PC-9 (cell line): ENCODE measurements at regions not wholly inside any gene's neighbourhood (a gene's known extent, or its start where the extent isn't known, plus 50 kb on each side); places are given as distances from the start of the nearest gene placed in this dataset.

Source experiments
- BruUV-seq: library from RNA; stranded (reverse); fragments of 400-500 nt; replicated peaks from 2 replicates; lab custom pipeline; 2021; lab: Mats Ljungman, UMichigan
- CTCF ChIA-PET: fragments of 300-600 bp; sonication (Branson Sonifier 250); formaldehyde crosslinking; loops from one replicate; lab custom pipeline; 2022; ENCODE audit warnings: antibody characterized with exemption; lab: Charles Lee
- POLR2A ChIA-PET: fragments of 300-600 bp; sonication (Branson Sonifier 250); formaldehyde crosslinking; loops from one replicate; lab custom pipeline; 2022; ENCODE audit warnings: antibody characterized with exemption; ENCODE audit not compliant: unreplicated experiment; lab: Charles Lee
- DNase-seq, 2 experiments: peaks; one replicate each; pipeline versions ENCODE4 v3.0.0 to v3.0.0-alpha.2; 2015 to 2022; ENCODE audit warnings: mixed read lengths in 1 of 2
- H2AFZ ChIP-seq: fragments of 200-600 bp; sonication (generic); 2 replicates; pipeline ENCODE4 v1.8.1; 2017; ENCODE audit warnings: antibody characterized with exemption
- H3F3A ChIP-seq: fragments of 200-600 bp; sonication (generic); 2 replicates; pipeline ENCODE4 v1.8.1; 2017; ENCODE audit warnings: antibody characterized with exemption, mild to moderate bottlenecking, low read depth; ENCODE audit not compliant: insufficient read depth
- H3K27ac ChIP-seq: fragments of 200-600 bp; sonication (generic); 2 replicates; pipeline ENCODE4 v1.6.1; 2016; ENCODE audit warnings: mixed run types
- H3K27me3 ChIP-seq: fragments of 200-600 bp; sonication (generic); 2 replicates; pipeline ENCODE4 v1.6.1; 2016; ENCODE audit warnings: low read depth, mixed run types; ENCODE audit not compliant: insufficient read depth
- H3K36me3 ChIP-seq: fragments of 200-600 bp; sonication (generic); 2 replicates; pipeline ENCODE4 v1.6.1; 2016; ENCODE audit warnings: low read depth, mixed run types
- H3K4me1 ChIP-seq: fragments of 200-600 bp; sonication (generic); replicated peaks from 2 replicates; pipeline ENCODE4 v1.6.1; 2016; ENCODE audit warnings: mixed run types; ENCODE audit not compliant: insufficient read depth
- H3K4me2 ChIP-seq: fragments of 200-600 bp; sonication (generic); 2 replicates; pipeline ENCODE4 v1.6.1; 2017; ENCODE audit warnings: mixed run types
- H3K4me3 ChIP-seq: fragments of 200-600 bp; sonication (generic); 2 replicates; pipeline ENCODE4 v1.6.1; 2016; ENCODE audit warnings: mixed run types
- H3K79me2 ChIP-seq: fragments of 200-600 bp; sonication (generic); 2 replicates; pipeline ENCODE4 v1.6.1; 2017; ENCODE audit warnings: low read depth, mixed run types
- H3K9me2 ChIP-seq: fragments of 200-600 bp; sonication (generic); 2 replicates; pipeline ENCODE4 v1.8.1; 2017; ENCODE audit warnings: mild to moderate bottlenecking; ENCODE audit not compliant: insufficient read depth
- H3K9me3 ChIP-seq: fragments of 200-600 bp; sonication (generic); 2 replicates; pipeline ENCODE4 v1.8.1; 2016; ENCODE audit warnings: low read depth; ENCODE audit not compliant: insufficient read depth
- H4K20me1 ChIP-seq: fragments of 200-600 bp; sonication (generic); 2 replicates; pipeline ENCODE4 v1.8.1; 2017; ENCODE audit not compliant: insufficient read depth
- CTCF ChIP-seq: fragments of 200-600 bp; sonication (generic); conservative IDR thresholded peaks from 2 replicates; pipeline ENCODE4 v1.6.1; 2017; ENCODE audit warnings: mixed run types, antibody characterized with exemption, mild to moderate bottlenecking, moderate library complexity
- EZH2 ChIP-seq: fragments of 200-600 bp; sonication (generic); IDR thresholded peaks from 2 replicates; pipeline ENCODE4 v1.8.0; 2017; ENCODE audit warnings: antibody characterized with exemption, low read depth
- intact Hi-C: fragments of 100-400 bp; cut with micrococcal nuclease; formaldehyde crosslinking; loops from one replicate; pipeline ENCODE4 v1.10.0; 2022; ENCODE audit not compliant: unreplicated experiment

GRCh38 chr9:96171728-96172127, 130.2 kb downstream of the HSD17B3 start:
- Histone ChIP-seq H3K4me3 (no peak overlapping the region), H3K9me3 (no peaks in the 10 kb centered on the region), H3K36me3 (no peaks in the 10 kb centered on the region), H3F3A (no peaks in the 10 kb centered on the region), H4K20me1 (no peaks in the 10 kb centered on the region), H3K9me2 (no peaks in the 10 kb centered on the region; the same call in 1 of the 2 replicates), H3K27me3 (peaks cover 83% of the 10 kb centered on the region), H3K27ac (no peak overlapping the region), H3K4me1 (no peaks in the 10 kb centered on the region), H3K79me2 (no peaks in the 10 kb centered on the region), H3K4me2 (no peak overlapping the region), H2AFZ (no peak overlapping the region)
- no TSS peak for BruUV-seq
- no peak for TF ChIP-seq CTCF
- no peak for TF ChIP-seq EZH2
- DNase-seq = no peak
- intact Hi-C loops = no loop called here
- POLR2A ChIA-PET = no interaction called here
- CTCF ChIA-PET = no interaction called here

- Histone ChIP-seq H3K4me1 (no peaks in the 10 kb centered on the region), H3K36me3 (no peaks in the 10 kb centered on the region), H2AFZ (no peak overlapping the region), H3F3A (no peaks in the 10 kb centered on the region), H3K27me3 (peaks cover 68% of the 10 kb centered on the region), H3K4me2 (no peak overlapping the region), H4K20me1 (no peaks in the 10 kb centered on the region), H3K9me3 (no peaks in the 10 kb centered on the region), H3K27ac (no peak overlapping the region), H3K4me3 (no peak overlapping the region), H3K9me2 (no peaks in the 10 kb centered on the region; the same call in 1 of the 2 replicates), H3K79me2 (no peaks in the 10 kb centered on the region)
- no peak for DNase-seq
- TF ChIP-seq EZH2 = no peak
- ChIA-PET CTCF (no interaction called here), POLR2A (no interaction called here)
- BruUV-seq = no TSS peak
- intact Hi-C loops = no loop called here
Measured at GRCh38 chr9:96169901-96170300, 132.1 kb downstream of the HSD17B3 start.

- Histone ChIP-seq H3K4me2 (no peak overlapping the region), H3K27me3 (peaks cover 68% of the 10 kb centered on the region), H3K27ac (no peak overlapping the region), H3K4me1 (no peaks in the 10 kb centered on the region), H4K20me1 (no peaks in the 10 kb centered on the region), H3K79me2 (no peaks in the 10 kb centered on the region), H3F3A (no peaks in the 10 kb centered on the region), H3K9me3 (no peaks in the 10 kb centered on the region), H3K36me3 (no peaks in the 10 kb centered on the region), H2AFZ (no peak overlapping the region), H3K4me3 (no peak overlapping the region), H3K9me2 (no peaks in the 10 kb centered on the region; the same call in 1 of the 2 replicates)
- BruUV-seq = no TSS peak
- CTCF ChIA-PET = no interaction called here
- DNase-seq = peak in 1 of 2 experiments; percentile 27
- no peak for TF ChIP-seq CTCF
- no peak for TF ChIP-seq EZH2
- intact Hi-C loops = no loop called here
- POLR2A ChIA-PET = no interaction called here
Measured at GRCh38 chr9:96169484-96169883, 132.5 kb downstream of the HSD17B3 start.

GRCh38 chr9:96168882-96169281, 133.1 kb downstream of the HSD17B3 start:
- Histone ChIP-seq H3K4me3 (no peak overlapping the region), H3F3A (no peaks in the 10 kb centered on the region), H3K4me1 (no peaks in the 10 kb centered on the region), H3K36me3 (no peaks in the 10 kb centered on the region), H3K79me2 (no peaks in the 10 kb centered on the region), H3K27me3 (peaks cover 69% of the 10 kb centered on the region), H2AFZ (no peak overlapping the region), H3K9me3 (no peaks in the 10 kb centered on the region), H3K4me2 (no peak overlapping the region), H4K20me1 (no peaks in the 10 kb centered on the region), H3K27ac (no peak overlapping the region), H3K9me2 (no peaks in the 10 kb centered on the region; the same call in 1 of the 2 replicates)
- intact Hi-C loops = no loop called here
- no TSS peak for BruUV-seq
- DNase-seq = no peak
- CTCF ChIA-PET = interaction anchor here (0.6 kb wide), 1 partner anchor 325 kb away, joined by 3 read pairs; no protein-coding TSS in a partner anchor
- POLR2A ChIA-PET = no interaction called here
- TF ChIP-seq CTCF (no peak), EZH2 (no peak)
